SK-N-SH treated with all-trans-retinoic acid at 6 μM for 48 hours (cell line): ENCODE measurements at regions not wholly inside any gene's neighbourhood (a gene's known extent, or its start where the extent isn't known, plus 50 kb on each side); places are given as distances from the start of the nearest gene placed in this dataset.

Source experiments
- ATAC-seq: fragments of 200-7000 bp; cut with Tn5 transposase; 3 replicates; pipeline ENCODE4 v1.9.1; 2020; ENCODE audit warnings: mild to moderate bottlenecking, moderate library complexity
- ARNTL ChIP-seq: fragments of 450-650 bp; formaldehyde crosslinking; IDR thresholded peaks from 2 replicates; pipeline ENCODE4 v1.5.0; 2020; ENCODE audit warnings: low read depth, mild to moderate bottlenecking, moderate library complexity, borderline replicate concordance
- BACH2 ChIP-seq: fragments of 250-450 bp; sonication (Bioruptor Pico); IDR thresholded peaks from 2 replicates; pipeline ENCODE4 v1.9.0; 2021; ENCODE audit warnings: mild to moderate bottlenecking, borderline replicate concordance
- CREB5 ChIP-seq: fragments of 250-450 bp; sonication (Bioruptor Pico); IDR thresholded peaks from 2 replicates; pipeline ENCODE4 v1.5.1; 2020; ENCODE audit warnings: low read depth, mild to moderate bottlenecking, moderate library complexity
- CSDC2 ChIP-seq: fragments of 250-450 bp; sonication (Bioruptor Pico); IDR thresholded peaks from 2 replicates; pipeline ENCODE4 v1.5.0; 2020; ENCODE audit warnings: mild to moderate bottlenecking, moderate library complexity
- CSRNP3 ChIP-seq: fragments of 250-450 bp; sonication (Bioruptor Pico); IDR thresholded peaks from 2 replicates; pipeline ENCODE4 v1.5.1; 2021; ENCODE audit warnings: mild to moderate bottlenecking, moderate library complexity
- ESRRG ChIP-seq: fragments of 250-450 bp; sonication (Bioruptor Pico); IDR thresholded peaks from 2 replicates; pipeline ENCODE4 v1.6.1; 2021; ENCODE audit warnings: mild to moderate bottlenecking
- GLIS3 ChIP-seq: fragments of 250-450 bp; sonication (Bioruptor Pico); IDR thresholded peaks from 2 replicates; pipeline ENCODE4 v1.5.0; 2020; ENCODE audit warnings: mild to moderate bottlenecking, moderate library complexity
- ISL1 ChIP-seq: fragments of 250-450 bp; sonication (Bioruptor Pico); IDR thresholded peaks from 2 replicates; pipeline ENCODE4 v2.1.2; 2022; ENCODE audit warnings: mild to moderate bottlenecking, moderate library complexity
- OSR1 ChIP-seq: fragments of 250-450 bp; sonication (Bioruptor Pico); IDR thresholded peaks from 2 replicates; pipeline ENCODE4 v1.8.0; 2022; ENCODE audit warnings: moderate library complexity, mild to moderate bottlenecking, inconsistent platforms
- PATZ1 ChIP-seq: fragments of 250-450 bp; sonication (Bioruptor Pico); IDR thresholded peaks from 2 replicates; pipeline ENCODE4 v1.8.0; 2020; ENCODE audit warnings: mild to moderate bottlenecking, moderate library complexity, borderline replicate concordance
- POU6F1 ChIP-seq: fragments of 250-450 bp; sonication (Bioruptor Pico); IDR thresholded peaks from 2 replicates; pipeline ENCODE4 v1.8.0; 2021; ENCODE audit warnings: low read depth, mild to moderate bottlenecking, moderate library complexity, borderline replicate concordance
- PPARA ChIP-seq: fragments of 250-450 bp; sonication (Bioruptor Pico); IDR thresholded peaks from 2 replicates; pipeline ENCODE4 v1.5.0; 2020; ENCODE audit warnings: mild to moderate bottlenecking, borderline replicate concordance
- RARB ChIP-seq: fragments of 250-450 bp; sonication (Bioruptor Pico); IDR thresholded peaks from 2 replicates; pipeline ENCODE4 v1.8.0; 2021; ENCODE audit warnings: mild to moderate bottlenecking, moderate library complexity
- SNAI2 ChIP-seq: fragments of 250-450 bp; sonication (Bioruptor Pico); IDR thresholded peaks from 2 replicates; pipeline ENCODE4 v1.5.0; 2020; ENCODE audit warnings: mild to moderate bottlenecking, moderate library complexity
- TCF4 ChIP-seq: fragments of 250-450 bp; sonication (Bioruptor Pico); IDR thresholded peaks from 2 replicates; pipeline ENCODE4 v1.8.0; 2021; ENCODE audit warnings: mild to moderate bottlenecking, moderate library complexity, borderline replicate concordance
- TOX ChIP-seq: fragments of 250-450 bp; sonication (Bioruptor Pico); IDR thresholded peaks from 2 replicates; pipeline ENCODE4 v1.8.0; 2021; ENCODE audit warnings: mild to moderate bottlenecking, moderate library complexity, borderline replicate concordance
- TSHZ2 ChIP-seq: fragments of 250-450 bp; sonication (Bioruptor Pico); IDR thresholded peaks from 2 replicates; pipeline ENCODE4 v1.5.0; 2020; ENCODE audit warnings: mild to moderate bottlenecking, moderate library complexity
- ZFP3 ChIP-seq: fragments of 250-450 bp; sonication (Bioruptor Pico); IDR thresholded peaks from 2 replicates; pipeline ENCODE4 v1.5.0; 2020; ENCODE audit warnings: mild to moderate bottlenecking, moderate library complexity
- ZFP30 ChIP-seq: fragments of 450-650 bp; formaldehyde crosslinking; IDR thresholded peaks from 2 replicates; pipeline ENCODE4 v1.5.0; 2022; ENCODE audit warnings: mild to moderate bottlenecking, moderate library complexity
- ZNF565 ChIP-seq: fragments of 450-650 bp; formaldehyde crosslinking; conservative IDR thresholded peaks from 2 replicates; pipeline ENCODE4 v1.5.0; 2020; ENCODE audit warnings: low read depth, mild to moderate bottlenecking, moderate library complexity
- ZNF70 ChIP-seq: fragments of 450-650 bp; formaldehyde crosslinking; IDR thresholded peaks from 2 replicates; pipeline ENCODE4 v1.5.0; 2020; ENCODE audit warnings: mild to moderate bottlenecking, moderate library complexity
- ZNF8 ChIP-seq: fragments of 450-650 bp; formaldehyde crosslinking; IDR thresholded peaks from 2 replicates; pipeline ENCODE4 v1.5.0; 2020; ENCODE audit warnings: mild to moderate bottlenecking, moderate library complexity

GRCh38 chr18:22509423-22509822 is 91.7 kb upstream of the CTAGE1 start:
- TF ChIP-seq ZNF70 (CRISPR knock-in tag) (no peak), ZNF565 (CRISPR knock-in tag) (no peak), PATZ1 (no peak), RARB (CRISPR knock-in tag) (no peak), ESRRG (no peak), TCF4 (CRISPR knock-in tag) (no peak), ZFP3 (CRISPR knock-in tag) (no peak), TOX (CRISPR knock-in tag) (no peak), PPARA (CRISPR knock-in tag) (no peak), SNAI2 (CRISPR knock-in tag) (no peak), GLIS3 (CRISPR knock-in tag) (no peak), ZNF8 (CRISPR knock-in tag) (no peak)
- TF ChIP-seq, all 23 proteins: peak for 0
- no peak for ATAC-seq

- no peak for ATAC-seq
- TF ChIP-seq ZFP3 (CRISPR knock-in tag) (no peak), PPARA (CRISPR knock-in tag) (no peak), PATZ1 (no peak), CREB5 (CRISPR knock-in tag) (no peak), CSDC2 (CRISPR knock-in tag) (no peak), ARNTL (no peak), OSR1 (CRISPR knock-in tag) (no peak), ISL1 (no peak), RARB (CRISPR knock-in tag) (no peak), TOX (CRISPR knock-in tag) (no peak), TSHZ2 (CRISPR knock-in tag) (no peak), POU6F1 (no peak), ZFP30 (CRISPR knock-in tag) (no peak), ZNF70 (CRISPR knock-in tag) (no peak), GLIS3 (CRISPR knock-in tag) (no peak), BACH2 (CRISPR knock-in tag) (no peak), CSRNP3 (no peak), ESRRG (no peak), ZNF8 (CRISPR knock-in tag) (no peak)
Measured at GRCh38 chr18:22510697-22511096, 93.0 kb upstream of the CTAGE1 start.
